ENCODE measurements at regions not wholly inside any gene's neighbourhood (a gene's known extent, or its start where the extent isn't known, plus 50 kb on each side); places are given as distances from the start of the nearest gene placed in this dataset.

GRCh38 chr3:135755330-135756105 is 210.0 kb upstream of the PPP2R3A start:
- DNase-seq, result no peak

GRCh38 chr3:135756106-135756668 is 209.3 kb upstream of the PPP2R3A start:
- no peak for DNase-seq

GRCh38 chr3:135757421-135757820 is 208.1 kb upstream of the PPP2R3A start:
- DNase-seq, result no peak

- DNase-seq, result no peak
These were observed 206.6 kb upstream of the PPP2R3A start for GRCh38 chr3:135758961-135759360.

GRCh38 chr3:135759651-135760050 is 205.9 kb upstream of the PPP2R3A start:
- DNase-seq, result no peak

GRCh38 chr3:135760581-135760980 is 204.9 kb upstream of the PPP2R3A start:
- DNase-seq, result no peak

- DNase-seq, result no peak
These were observed 203.2 kb upstream of the PPP2R3A start for GRCh38 chr3:135762188-135762856.

GRCh38 chr3:135766115-135766514 is 199.4 kb upstream of the PPP2R3A start:
- DNase-seq, result no peak

- DNase-seq, result no peak
These were observed 193.8 kb upstream of the PPP2R3A start for GRCh38 chr3:135771760-135772159.

- no peak for DNase-seq
These were observed 186.5 kb upstream of the PPP2R3A start for GRCh38 chr3:135779024-135779423.

GRCh38 chr3:135779590-135780235 is 185.8 kb upstream of the PPP2R3A start:
- no peak for DNase-seq

GRCh38 chr3:135781026-135781815 is 184.3 kb upstream of the PPP2R3A start:
- DNase-seq, result no peak

GRCh38 chr3:135784557-135784956 is 181.0 kb upstream of the PPP2R3A start:
- no peak for DNase-seq

GRCh38 chr3:135788146-135788545 is 177.4 kb upstream of the PPP2R3A start:
- no peak for DNase-seq

GRCh38 chr3:135788978-135789377 is 176.6 kb upstream of the PPP2R3A start:
- DNase-seq, result no peak

GRCh38 chr3:135792174-135792573 is 173.4 kb upstream of the PPP2R3A start:
- no peak for DNase-seq

- DNase-seq, result no peak
These were observed 172.6 kb upstream of the PPP2R3A start for GRCh38 chr3:135792858-135793475.

- DNase-seq, result no peak
These were observed 165.4 kb upstream of the PPP2R3A start for GRCh38 chr3:135800071-135800549.

GRCh38 chr3:135801018-135801417 is 164.5 kb upstream of the PPP2R3A start:
- DNase-seq, result no peak

GRCh38 chr3:135802171-135802570 is 163.4 kb upstream of the PPP2R3A start:
- DNase-seq, result no peak

GRCh38 chr3:135803028-135803692 is 162.4 kb upstream of the PPP2R3A start:
- no peak for DNase-seq

GRCh38 chr3:135805752-135806151 is 159.8 kb upstream of the PPP2R3A start:
- DNase-seq, result no peak
